Tibial nerve (tissue), 4 donors: ENCODE measurements at regions not wholly inside any gene's neighbourhood (a gene's known extent, or its start where the extent isn't known, plus 50 kb on each side); places are given as distances from the start of the nearest gene placed in this dataset.

Experiments
- CTCF ChIP-seq, 5 experiments: fragments of 200-600 bp in 3 of 5; fragments of 450-650 bp in 2 of 5; sonication (generic) in 3 of 5; IDR thresholded peaks; one replicate each; pipeline ENCODE4 v1.5.1; 2016 to 2019; ENCODE audit warnings: antibody characterized with exemption in 5 of 5, mild to moderate bottlenecking in 3 of 5, moderate library complexity in 2 of 5
- EP300 ChIP-seq, 2 donors: sonication (generic); formaldehyde crosslinking; IDR thresholded peaks; one replicate each; pipeline ENCODE4 v1.6.1; 2017; ENCODE audit warnings: antibody characterized with exemption in 2 of 2, mild to moderate bottlenecking in 1 of 2

- TF ChIP-seq CTCF (IDR thresholded peaks at IDR 0.05): no peak
- no peak for TF ChIP-seq EP300 (IDR thresholded peaks at IDR 0.05)
Observed at GRCh38 chr5:179435181-179435580, 89.9 kb upstream of the ADAMTS2 start.
